ENCODE measurements at regions not wholly inside any gene's neighbourhood (a gene's known extent, or its start where the extent isn't known, plus 50 kb on each side); places are given as distances from the start of the nearest gene placed in this dataset.
"Not testable (repeated sequence)": the region's sequence is repeated elsewhere in the genome, so short reads cannot be mapped to it uniquely, and the experiment has no call there.

GRCh38 chr2:59354498-59354897 is 1113.4 kb upstream of the FANCL start:
- DNase-seq = no peak

GRCh38 chr2:59353306-59353921 is 1112.3 kb upstream of the FANCL start:
- DNase-seq = no peak

- no peak for DNase-seq
Observed at GRCh38 chr2:59342166-59342565, 1101.0 kb upstream of the FANCL start.

GRCh38 chr2:59339837-59340207 is 1098.7 kb upstream of the FANCL start:
- no peak for DNase-seq

DNA sequence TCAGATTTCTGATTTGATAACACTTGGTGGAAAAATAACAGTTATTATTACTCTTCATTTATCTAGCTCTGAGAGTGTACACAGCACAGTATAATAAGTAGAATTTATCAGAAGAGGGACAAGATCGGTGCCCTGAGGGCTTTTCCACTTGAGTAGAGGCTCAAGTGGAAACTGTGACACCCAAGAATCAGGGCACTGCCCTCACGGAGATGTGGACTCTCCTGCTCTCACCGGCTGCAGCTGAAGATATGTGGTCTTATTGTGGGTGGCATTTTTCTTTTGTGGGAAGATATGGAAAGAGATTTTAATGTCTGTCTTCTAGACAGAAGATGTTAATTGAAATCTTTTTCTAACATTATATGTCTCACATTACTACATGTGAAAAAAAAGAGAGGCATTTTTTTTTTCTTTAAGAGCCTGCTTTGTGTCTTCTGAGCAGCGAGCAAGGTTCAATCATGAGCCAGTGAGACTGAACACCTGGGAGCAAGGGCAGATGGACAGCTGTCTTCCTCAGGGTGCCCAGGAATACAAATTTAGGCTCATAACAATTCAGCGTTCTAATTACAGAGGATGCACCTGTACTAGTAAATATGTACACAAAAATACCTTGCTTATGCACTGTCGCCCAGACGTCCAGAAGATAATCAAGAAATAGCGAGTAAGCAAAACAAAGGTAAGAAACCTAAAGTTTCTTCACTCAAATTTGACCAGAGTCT is 1098.2 kb upstream of the FANCL start:
- DNase-seq = no peak

DNA sequence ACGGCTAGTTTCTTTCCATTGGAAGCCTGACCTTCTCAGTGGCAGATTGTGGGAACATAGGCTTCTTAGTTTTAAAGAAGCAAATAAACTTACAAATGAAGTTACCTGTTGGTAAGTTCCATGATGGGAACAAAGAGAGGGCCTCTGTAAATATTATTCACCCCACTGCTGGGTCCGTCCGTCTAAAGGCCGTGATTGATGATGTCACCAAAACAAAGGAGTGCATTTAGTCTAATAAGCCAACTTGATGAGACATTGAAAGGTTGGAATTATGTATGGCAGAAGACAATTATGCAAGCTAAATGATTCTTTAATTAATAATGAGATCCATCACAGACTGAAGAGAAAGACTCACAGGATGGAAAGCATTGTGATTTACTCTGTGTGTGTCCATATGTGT is 1091.9 kb upstream of the FANCL start:
- DNase-seq = no peak

GRCh38 chr2:59326581-59327365 is 1085.6 kb upstream of the FANCL start:
- not testable (repeated sequence) for DNase-seq

DNA sequence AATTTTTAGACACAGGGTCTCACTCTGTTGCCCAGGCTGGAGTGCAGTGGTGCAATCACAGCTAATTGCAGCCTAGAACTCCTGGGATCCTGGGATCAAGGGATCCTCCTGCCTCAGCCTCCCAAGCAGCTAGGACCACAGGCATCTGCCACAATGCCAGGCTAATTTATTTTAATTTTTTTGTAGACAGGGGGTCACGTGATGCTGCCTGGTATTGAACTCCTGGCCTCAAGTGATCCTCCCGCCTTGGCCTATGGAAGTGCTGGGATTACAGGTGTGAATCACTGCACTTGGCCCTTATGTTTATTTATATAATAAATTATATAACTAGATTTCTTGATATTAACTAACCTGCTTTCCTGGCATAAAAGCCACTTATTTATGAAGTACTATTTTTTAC is 1081.7 kb upstream of the FANCL start:
- DNase-seq = no peak

GRCh38 chr2:59322005-59322404 is 1080.9 kb upstream of the FANCL start:
- no peak for DNase-seq

GRCh38 chr2:59314031-59314766 is 1073.1 kb upstream of the FANCL start:
- DNase-seq = no peak

DNA sequence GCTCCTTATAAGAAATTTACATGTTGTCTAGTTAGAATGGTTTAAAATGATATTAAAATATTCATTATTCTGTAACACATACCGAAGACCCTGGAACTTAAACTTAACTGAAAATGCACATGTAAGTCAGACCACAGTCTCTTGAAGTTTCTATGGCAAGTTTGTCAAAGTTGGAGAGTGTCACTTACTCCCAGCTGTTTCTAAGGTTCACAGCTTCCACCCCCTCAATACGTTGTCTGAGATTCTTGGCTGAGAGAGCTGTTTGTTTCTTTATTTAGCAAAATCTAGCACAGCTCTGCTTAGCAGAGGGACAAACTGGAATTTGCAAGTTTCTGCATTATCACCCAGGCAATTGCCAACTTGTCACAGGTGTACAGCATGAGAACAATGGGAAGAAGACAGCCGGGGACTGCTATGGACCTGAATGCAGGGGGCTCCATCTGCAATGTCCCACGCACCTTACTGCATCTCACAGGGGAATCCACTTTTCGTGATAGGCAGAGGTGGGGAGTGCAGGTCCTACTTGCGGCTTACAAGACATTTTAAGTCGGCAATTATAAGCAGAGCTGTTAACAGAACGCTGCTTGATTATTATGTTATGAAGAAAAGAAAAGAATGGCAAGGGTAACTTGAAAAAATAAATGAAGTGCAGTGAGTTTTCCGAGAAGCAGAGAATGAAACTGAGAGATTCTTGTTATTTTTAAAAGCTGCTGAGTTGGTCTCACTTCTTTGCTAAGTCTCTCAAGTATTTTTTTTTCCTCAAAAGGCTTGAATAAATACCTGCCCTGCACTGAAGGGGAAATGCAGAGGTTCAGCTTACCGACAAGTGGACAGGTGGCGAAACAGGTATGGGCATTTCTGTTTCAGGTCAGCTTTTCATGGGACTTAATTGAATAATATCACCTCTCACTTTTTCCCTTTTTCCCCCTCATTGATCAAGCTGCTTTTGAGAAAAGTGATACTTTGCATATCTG is 1072.1 kb upstream of the FANCL start:
- DNase-seq = no peak

DNA sequence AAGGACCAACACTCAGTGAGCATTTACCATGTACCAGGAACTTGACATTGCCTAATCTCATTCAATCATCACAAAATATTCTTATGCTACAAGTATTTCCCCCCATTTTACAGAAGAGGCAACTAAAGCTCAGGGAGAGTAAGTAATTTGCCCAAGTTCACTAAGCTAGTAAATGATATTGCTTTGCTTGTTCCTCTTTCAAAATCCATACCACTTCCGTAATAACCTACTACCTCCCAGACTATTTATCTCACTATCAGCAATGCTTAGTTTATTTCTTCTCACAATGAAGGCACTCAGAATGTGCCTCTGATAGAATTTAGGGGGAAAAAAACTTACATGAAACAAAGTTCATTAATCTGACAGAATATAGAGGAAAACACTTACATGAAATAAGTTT is 1070.9 kb upstream of the FANCL start:
- DNase-seq = no peak

- no peak for DNase-seq
Observed at GRCh38 chr2:59308108-59308507, 1067.0 kb upstream of the FANCL start.

DNA sequence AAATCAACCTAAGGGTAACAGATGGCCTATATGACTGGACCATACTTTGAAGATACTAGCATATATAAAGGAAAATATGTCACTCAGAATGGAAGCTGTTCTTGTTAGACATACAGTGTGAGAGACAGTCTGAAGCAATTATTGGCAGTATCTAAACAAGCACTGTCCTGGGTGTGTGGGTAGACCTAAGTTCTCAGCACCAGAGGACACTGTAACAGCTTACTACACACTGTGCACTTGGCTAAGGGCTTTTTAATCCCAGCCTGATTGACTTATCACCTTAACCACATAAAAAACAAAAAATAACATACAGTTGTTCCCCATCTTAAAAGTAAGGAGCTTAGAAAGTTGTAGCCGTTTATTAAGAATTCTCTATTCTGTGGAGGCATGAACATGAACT is 1066.1 kb upstream of the FANCL start:
- DNase-seq = no peak

GRCh38 chr2:59303272-59303671 is 1062.1 kb upstream of the FANCL start:
- DNase-seq = no peak

DNA sequence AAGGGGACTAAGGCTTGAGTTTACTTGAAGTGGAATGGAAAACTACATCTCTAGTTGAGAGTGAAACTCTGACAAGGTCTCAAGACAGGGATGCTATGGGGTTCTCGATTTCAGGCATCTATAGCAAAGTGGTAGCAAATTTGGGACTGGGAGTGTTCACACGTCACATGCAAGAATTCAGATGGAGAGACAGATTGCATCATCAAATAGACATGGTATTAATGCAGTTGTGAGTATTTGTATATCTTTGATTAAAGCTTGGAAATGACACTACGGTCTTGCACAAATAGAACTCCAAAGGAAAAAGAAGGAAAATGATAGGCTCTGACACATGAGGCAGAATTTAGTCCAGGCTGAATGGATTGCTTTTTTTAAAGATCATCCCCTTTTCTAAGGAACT is 1061.6 kb upstream of the FANCL start:
- no peak for DNase-seq

- peak; percentile 38 for DNase-seq
Observed at GRCh38 chr2:59301466-59302402, 1060.6 kb upstream of the FANCL start.

- DNase-seq = no peak
Observed at GRCh38 chr2:59297816-59298215, 1056.7 kb upstream of the FANCL start.

GRCh38 chr2:59296279-59296678 is 1055.2 kb upstream of the FANCL start:
- no peak for DNase-seq

DNA sequence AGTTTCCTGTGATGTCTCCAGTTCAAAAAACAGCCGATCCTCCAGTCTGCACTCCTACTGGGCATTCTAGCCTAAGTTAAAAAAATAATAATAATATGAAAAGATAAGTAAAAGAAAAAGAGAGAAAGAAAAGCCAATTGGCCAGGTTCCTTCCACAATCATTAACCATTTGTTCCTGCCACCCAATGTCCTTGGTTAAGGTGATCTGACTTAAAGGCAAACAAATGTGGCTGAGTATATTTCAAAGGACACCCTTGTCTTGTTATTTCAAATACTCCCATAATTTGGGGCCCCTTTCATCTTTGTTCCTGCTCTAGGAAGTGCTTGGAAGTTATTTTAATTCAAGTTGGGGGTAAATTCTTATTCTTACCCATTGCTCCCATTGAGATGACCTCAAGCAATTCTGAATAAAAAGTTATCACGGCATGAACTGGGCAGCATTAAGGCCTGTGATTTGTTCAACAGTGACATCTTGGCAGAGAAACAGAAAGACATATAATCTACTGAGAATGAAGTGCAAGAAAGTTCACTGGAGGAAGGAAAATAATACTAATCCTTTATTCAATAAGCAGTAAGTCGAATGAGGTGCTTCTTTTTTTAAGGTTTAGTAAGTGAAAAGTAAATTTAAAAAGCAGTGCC is 1054.5 kb upstream of the FANCL start:
- no peak for DNase-seq

DNA sequence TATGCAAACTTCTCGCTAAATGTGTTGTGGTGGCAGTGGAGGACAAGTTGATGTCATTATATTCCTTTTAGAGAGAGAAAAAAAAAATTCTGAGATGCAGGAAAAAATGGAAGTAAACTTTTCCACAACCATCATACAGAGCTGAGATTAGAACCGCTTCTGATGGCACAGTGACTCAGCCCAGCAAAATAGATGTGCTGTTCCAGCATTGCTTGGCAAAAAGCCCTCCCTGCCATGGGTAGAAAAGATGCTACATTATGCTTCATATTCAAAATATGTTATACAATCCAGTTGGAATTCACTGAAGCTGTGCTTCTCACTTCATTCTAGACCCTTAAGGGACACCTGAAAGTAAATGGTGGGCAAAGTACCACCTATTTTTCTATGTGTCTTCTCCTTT is 1047.6 kb upstream of the FANCL start:
- no peak for DNase-seq
